GM21737 (cell line): ENCODE measurements at regions not wholly inside any gene's neighbourhood (a gene's known extent, or its start where the extent isn't known, plus 50 kb on each side); places are given as distances from the start of the nearest gene placed in this dataset.

Experiments
- ATAC-seq: cut with Tn5 transposase; IDR thresholded peaks from one replicate; pipeline ENCODE4 v1.9.1; 2021; ENCODE audit warnings: mild to moderate bottlenecking, moderate library complexity; ENCODE audit not compliant: unreplicated experiment

DNA sequence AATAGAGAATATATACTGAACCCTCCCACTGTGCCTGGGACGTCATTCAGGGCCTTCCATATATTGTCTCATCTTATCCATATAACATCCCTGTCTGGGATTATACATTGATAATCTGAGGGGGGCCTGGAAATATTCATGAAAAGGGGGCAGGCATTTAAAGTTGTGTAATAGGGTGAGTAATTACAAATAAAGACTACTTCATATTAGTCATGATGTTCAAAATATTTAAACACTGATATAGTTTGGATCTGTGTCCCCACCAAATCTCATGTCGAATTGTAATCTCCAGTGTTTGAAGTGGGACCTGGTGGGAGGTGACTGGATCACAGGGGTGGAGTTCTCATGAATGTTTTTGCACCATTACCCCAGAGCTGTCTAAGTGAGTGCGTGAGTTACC, 97.8 kb downstream of the AQP9 start:
- no peak for ATAC-seq

DNA sequence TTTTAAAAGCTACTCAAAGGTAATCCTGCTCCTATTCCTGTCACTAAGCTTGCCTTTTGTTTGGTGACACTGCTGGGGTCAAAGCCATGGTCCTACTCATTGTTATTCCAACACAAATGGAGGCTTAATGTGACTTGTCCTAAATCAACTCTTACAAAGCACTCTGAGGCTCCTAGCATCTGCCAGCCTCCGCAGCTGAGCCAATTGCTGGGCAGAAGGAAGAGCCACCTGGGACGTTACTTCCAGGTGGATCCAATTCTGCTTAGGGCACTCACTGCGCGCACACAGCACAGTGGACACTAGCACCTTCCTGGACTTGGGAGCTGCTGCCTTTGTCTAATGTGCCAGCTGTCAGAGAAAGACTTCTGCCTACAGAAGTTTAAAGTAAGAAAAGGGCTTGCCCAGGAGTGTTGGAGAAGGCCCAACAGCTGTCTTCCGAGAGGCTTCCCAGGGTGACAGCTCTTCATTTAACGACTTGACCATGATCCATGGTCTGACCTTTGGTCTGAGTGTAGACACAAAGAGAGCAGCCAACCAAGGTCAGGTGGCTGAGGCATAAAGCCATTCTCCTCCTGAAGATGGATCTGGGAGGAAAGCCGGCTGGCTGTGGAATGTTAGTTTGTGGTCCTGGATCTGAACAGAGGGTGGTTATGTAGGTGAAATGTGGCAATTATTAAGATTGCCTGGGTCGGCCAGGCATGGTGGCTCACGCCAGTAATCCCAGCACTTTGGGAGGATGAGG, 102.2 kb downstream of the AQP9 start:
- ATAC-seq: no peak

DNA sequence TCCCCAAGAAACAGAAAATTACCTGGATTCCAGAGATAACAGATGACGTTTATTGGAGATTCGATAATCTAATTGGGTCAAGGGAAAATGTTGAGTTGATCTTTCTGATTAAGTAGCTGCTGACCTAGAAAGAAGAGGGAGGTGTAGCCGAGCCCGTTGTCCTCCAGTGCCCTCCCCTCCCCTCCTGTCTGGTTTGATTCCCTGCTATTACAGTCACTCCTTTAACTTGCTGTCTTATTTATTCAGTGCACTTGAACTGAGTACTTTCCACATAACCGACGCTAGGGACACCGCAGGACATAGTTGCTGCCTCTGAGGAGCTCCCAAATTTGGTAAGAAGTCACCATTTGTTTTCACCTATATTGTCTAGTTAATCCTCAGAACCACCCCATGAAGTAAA, 103.7 kb downstream of the AQP9 start:
- ATAC-seq: no peak

DNA sequence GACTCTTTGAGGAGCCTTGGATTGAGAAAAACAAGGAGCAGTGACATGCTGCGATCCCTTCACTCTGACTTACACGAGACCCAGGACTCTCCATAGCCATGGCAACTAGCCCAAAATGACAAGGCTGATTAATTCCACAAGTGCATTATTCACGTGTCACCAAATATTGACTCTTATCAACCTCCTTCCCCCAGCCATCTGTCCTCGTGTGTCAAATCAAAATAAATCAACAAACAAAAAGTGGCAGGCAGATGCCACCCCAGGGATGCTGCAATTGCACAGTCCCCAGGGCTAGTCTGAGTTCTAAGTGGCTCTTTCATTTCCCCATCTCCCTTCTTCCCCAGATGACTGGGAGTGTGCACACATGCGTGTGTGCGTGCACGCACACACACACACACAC, 104.9 kb downstream of the AQP9 start:
- ATAC-seq: no peak

DNA sequence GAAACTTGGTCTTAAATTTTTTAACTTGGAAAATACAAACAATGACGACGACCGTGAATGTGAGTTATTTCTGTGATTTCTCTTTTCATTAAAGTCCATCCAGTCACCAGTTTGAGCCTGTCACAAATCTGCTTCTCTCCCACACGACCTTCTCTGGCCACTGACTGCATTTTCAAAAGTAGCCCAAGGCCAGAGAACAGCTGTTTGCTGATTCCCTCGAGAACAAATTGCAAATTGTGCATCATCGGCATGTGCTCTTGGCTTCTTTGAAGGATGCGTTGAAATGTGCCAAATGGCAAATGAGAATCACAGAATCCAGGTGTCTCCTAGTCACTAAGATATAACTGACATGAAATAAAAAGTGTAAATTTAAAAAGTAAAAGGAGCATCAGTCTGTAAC, 106.4 kb downstream of the AQP9 start:
- ATAC-seq: no peak

DNA sequence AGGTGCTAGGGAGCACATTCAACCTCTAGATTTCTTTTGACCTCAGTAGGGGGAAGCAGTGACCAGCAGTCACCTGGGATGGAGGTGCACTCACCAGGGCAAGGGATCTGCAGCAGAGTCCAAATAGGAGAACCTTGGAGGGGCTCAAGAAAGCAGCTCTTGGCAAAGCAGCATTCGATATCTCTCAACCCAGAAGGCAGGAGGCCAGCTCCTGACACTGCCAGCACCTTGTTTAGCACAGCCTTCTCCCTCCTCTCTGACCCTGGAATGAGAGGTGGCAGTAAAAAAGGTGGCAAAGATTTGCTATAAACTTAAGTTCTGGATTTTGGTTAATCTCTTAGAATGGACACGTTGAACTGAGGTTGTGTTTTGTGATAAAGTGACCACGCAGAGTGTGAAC, 107.9 kb downstream of the AQP9 start:
- no peak for ATAC-seq

DNA sequence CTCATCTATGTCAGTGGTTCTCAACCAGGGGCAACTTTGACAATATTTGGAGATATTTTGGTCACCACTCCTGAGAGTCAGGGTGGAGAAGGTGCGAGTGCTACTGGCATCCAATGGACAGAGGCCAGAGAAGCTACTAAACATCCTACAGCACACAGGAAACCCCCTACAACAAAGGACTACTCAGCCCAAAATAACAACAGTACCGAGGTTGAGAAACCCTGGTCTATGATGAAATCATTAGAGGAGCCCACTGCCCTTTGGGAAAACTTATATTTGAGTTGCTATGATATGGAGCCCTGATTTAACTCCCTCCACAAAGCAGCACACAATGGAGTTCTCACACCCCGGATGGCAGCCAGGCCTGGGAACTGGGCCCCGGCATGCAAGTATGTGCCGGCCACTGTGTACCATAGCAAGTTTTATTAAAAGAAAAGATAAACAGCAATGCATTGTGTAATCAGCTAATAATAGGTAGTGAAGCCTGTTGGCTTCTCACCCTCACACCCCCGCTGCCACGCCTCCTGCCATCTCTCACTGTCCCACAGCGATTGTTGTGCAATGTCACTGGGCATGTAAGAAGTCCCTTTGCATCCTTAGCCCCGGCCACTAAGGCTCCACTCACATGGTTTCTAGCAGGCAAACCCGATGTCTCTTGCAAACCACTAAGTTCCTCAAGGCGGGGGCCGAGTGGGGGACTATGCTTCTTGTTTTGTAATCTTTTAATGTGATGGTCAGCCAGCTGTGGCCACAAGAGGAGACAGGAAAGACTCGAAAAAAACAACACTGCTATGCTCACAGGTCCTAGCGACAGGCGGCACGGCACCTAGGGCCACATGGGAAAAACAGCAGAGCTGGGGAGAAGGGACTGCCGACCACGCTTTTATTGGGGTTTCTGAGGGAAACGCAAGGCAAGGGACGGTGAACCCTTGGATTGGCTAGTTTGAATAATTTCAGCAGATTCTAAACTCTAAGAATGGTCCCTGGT, 110.0 kb downstream of the AQP9 start:
- ATAC-seq: no peak

DNA sequence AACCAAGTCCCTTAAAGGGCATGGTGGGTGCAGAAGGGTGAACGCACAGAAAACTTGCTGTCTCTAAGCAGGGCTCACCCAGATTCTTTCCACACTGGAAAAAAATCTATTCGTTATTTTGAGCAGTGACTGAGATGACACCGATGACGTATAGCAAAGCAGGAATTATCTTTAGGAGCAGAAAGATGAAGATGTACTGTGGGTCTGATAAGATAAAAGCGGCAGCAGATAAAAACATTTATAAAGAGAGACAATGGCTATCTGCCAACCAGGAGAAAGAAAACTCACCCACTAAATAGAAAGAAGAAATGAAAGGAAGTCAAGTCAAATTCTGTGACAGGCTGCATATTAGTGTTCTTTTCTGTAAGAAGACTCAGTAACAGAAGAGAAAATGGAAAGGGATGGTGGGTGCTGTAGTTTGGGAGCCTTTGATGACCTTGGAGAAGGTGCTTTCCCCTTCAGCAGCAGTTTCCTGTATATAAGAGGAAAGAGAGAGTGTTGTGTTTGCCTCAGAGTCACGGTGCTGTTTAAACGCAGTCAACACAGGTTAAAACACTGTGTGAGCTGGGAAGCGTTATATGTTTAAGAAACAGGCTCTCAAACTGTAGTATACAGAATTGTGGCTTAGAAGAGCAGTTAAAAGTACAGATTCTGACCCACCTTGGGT, 111.6 kb downstream of the AQP9 start:
- no peak for ATAC-seq

DNA sequence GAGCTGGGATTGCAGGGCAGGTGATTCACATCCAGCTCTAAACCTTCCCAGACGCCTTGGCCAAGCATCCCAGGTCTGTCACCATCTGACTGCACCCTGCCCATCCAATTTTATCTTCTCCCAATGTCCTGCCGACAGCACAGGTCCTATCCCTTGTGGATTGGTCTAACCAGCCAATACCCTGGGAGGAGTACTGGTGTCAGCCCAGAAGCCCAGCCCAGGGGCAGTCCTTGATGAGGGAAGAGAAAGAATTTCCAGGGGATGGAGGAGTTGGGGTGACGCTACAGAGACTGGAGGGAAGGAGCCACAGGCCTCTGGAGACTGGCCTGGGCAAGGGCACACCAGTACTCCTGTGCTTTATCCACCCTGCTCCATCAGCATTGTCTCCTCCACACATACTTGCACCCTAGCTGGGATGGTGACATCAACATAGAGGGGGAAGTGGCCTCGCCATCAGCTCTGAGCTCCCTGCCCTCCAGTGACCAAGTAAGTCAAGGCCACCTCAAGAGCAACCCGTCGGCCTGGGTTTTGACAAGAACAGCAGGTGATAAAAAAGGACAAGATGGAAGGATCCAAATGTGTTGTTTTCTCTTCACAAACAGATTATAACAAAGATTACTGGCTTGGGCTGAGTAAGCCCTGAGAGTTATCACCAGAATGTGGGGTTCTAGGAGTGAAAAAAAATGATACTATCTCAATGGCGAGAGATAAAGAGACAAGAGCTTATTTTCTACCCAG, 114.6 kb downstream of the AQP9 start:
- ATAC-seq: no peak

DNA sequence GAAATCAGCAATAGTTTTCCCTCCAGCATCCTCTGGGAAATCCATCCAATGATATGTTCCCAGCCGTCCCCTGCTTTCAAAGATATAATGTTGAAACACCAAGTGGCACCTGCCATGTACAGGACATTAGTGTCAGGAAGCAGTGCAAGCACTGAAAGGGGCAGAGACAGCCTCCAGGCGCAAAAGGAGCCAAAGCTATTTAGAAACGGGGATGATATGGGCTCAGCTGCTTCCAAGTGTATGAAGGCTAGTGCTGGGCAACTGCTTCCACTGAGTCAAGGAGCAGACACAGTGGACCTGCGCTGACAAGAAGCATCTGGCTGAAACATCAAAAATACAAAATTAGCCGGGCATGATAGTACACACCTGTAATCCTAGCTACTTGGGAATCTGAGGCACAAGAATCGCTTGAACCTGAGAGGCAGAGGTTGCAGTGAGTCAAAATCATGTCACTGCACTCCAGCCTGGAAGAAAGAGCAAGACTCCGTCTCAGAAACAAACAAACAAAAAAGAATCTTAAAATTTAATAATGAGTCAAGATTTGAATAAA, 119.7 kb downstream of the AQP9 start:
- ATAC-seq: no peak

DNA sequence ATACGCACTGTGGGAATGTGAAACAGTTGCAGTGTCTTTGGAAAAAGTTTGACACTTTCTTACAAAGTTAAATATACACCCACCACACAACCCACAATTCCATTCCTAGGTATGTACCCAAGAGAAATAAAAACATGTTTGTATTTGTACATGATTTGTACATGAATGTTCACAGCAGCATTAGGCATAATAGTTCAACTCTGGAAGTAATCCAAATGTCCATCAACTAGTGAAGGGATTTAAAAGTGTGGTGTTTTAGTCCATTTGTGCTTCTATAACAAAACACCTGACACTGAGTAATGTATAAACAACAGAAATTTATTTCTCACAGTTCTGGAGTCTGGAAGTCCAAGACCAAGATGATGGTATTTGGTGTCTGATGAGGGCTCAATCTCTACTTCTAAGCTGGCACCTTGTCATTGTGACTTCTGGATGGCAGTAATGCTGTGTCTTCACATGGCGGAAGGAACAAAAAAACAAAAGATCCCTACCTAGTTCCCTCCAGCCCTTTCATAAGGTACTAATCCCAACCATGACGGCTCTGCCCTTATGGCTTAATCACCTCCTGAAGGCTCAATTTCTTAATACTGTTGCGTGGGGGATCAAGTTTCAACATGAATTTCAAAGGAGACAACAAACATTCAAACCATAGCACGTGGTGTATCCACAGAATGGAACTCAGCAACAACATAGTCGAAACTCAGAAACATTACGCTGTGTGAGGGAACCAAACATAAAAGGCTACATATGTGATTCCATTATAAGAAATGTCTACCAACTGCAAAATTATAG, 120.5 kb downstream of the AQP9 start:
- ATAC-seq: no peak

DNA sequence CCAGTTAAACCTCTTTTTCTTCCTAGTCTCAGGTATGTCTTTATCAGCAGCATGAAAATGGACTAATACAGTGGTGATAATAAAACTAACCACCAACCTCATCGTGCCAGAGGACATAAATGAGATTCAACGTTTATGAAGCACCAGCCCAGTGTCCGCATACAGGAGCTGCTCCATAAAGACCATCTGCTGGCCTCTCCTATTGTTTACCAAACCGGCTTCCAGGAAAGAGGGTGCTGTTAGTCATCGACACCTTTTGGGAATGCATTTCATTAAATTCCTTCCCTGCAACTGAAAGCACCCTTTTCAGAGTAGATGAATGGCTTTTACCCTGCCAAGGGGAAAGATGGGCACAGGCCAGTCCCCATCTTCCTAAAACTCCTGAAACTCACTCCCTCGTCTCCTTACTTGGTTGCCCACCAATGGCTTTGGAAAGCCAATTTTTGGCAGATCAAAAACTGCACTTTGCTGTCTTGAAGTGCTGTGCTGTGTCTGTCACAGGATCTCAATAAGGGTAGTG, 122.1 kb downstream of the AQP9 start:
- ATAC-seq: no peak

DNA sequence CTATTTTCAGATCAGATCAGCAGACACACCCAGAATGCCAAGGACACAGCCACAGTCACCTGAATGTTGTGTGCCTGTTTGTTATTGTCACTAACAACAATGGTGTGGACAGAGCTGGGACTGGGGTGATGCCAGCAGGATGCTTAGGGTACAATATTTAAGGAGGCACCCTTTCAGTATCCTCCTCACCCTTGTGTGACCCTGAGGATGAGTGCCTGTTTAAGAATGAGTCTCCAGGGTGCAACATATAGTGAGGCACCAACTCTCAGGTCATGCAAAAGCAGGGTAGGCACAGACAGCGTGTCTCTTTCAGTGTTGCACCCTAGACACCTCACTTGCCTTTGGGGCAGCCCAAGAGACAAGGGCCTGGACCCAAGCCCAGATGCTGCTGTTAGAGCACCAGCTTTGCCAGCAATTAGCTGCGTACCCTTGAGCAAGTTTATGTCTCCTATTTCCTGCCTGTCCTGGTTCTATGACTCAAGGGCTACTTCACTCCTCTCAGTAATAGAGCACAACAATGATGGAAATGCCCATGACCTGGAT, 122.6 kb downstream of the AQP9 start:
- no peak for ATAC-seq

DNA sequence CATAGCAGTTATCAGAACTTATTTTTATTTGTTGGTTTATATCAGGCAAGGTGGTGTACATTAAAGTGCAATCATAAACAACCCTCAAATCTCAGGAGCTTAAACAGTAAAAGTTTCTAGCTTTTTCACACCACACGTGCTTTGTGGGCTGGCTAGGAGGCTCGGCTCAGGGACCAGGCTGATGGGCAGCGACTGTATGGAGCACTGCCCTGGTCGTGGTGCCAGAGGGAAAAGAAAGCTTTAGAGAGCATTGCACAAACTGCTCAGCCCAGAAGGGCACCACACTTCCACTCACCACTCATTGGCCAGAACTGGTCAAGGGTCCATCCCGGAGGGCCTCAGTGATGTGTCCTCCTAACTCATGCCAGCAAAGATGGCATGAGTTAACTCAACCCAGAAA, 123.2 kb downstream of the AQP9 start:
- ATAC-seq: no peak

DNA sequence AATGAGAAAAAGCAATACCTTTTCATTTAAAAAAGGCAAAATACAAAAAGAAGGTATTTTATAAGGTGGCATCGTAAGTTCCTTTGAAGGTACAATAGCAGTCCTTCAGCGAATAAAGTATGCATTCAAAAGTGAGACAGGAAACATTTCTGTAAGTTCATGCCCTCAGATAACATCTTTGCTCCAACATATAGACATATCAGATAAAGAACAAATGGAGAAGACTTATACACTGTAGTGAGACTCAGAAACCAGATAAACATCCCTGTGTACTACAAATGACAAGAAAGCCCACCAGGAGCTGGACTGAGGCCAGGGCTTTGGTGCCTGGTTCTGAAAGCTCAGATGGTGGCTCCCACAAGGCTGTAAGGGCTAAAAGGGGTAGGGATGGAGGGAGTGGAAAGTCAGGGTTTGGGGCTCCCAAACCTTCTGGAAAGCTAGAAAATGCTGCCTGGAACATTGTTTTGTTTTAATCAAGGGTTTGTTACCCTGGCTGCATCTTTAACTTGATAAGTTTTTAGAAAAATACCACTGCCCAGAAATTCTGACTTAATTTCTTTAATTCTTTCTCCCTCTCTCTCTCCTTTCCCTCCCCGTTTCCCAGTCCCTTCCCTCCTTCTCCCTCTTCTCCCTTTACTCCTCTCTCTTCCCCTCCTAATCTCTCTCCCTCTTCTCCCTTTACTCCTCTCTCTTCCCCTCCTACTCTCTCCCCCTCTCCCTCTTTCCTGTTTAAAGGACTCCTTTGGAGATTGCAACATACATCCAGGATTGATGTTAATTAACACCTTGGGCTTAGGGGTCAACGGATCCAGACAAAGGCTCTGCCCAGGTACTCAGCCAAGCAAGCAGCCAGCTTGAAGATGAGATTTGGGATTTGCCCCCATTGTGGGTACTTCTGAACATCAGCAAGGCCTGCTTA, 126.1 kb downstream of the AQP9 start:
- ATAC-seq: no peak

DNA sequence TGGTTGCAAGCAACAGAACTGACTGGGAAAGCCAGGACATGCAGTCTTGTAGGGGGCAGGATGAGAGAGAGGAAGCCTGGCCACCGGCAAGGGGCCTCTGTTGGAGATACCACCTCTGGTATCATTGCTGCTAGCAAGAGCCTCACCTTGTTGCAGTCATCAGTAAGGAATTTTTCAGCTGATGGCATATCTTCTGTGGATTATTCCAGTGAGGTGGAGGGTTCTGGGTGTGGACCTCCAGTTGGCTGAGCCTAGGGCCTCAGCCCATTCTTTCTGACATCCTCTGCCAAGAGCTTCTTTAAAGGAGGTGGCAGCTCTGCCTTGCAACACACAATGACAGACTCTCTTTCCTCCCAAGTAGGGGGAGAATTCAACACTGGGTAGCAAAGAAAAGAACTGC, 128.9 kb downstream of the AQP9 start:
- no peak for ATAC-seq

DNA sequence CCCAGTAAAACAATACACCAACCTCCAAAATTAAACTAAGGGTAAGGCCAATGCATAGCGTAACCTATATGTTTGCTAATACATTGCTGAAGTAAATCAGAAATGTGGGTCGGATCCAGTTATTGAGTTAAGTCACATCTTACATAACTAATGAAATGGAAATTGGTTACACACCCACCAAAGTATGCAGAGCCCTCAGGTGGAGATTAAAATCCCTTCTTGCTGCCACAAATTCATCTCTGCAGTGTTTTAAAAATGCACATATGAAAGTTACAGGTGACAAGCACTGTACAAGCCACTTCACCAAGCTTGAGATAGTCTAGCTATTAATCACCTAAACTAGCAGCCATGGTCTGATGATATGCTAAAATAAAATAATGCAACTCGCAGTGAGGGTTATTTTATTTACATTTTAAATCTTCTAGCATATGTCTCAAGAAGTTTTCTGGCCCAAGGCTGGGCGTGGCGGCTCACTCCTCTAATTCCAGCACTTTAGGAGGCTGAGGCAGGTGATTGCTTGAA, 130.6 kb downstream of the AQP9 start:
- ATAC-seq: no peak
